ENCODE measurements at regions not wholly inside any gene's neighbourhood (a gene's known extent, or its start where the extent isn't known, plus 50 kb on each side); places are given as distances from the start of the nearest gene placed in this dataset.

- Histone ChIP-seq H3K27me3 (ENCODE audit: control insufficient read depth in 2 of 2, insufficient read depth in 2 of 2, low read length in 2 of 2) (no peaks in the 10 kb centered on the region), H3K4me3 (ENCODE audit: low read length) (no peak overlapping the region), H3K4me1 (ENCODE audit: control insufficient read depth in 2 of 2, insufficient read depth in 2 of 2, low read length in 2 of 2) (peaks cover 0 to 7% of the 10 kb centered on the region in 2 donors), H3K27ac (ENCODE audit: low read depth, low read length) (no peak overlapping the region), H3K9me3 (ENCODE audit: control insufficient read depth in 2 of 3, low read length in 3 of 3) (no peaks in the 10 kb centered on the region), H3K36me3 (ENCODE audit: control insufficient read depth in 2 of 3, insufficient read depth in 3 of 3, low read length in 3 of 3) (no peaks in the 10 kb centered on the region)
- Mint-ChIP-seq H3K36me3 (peaks cover 0 to 46% (median 7%) of the 10 kb centered on the region in 5 donors), H3K4me3 (peak overlapping the region in 3 of 10 donors; percentile 22 to 48 (median 29)), H3K27me3 (no peaks in the 10 kb centered on the region), H3K4me1 (peaks cover 13 to 54% (median 37%) of the 10 kb centered on the region in 7 donors), H3K9me3 (peaks cover 0 to 9% (median 0%) of the 10 kb centered on the region in 11 donors), H3K27ac (peak overlapping the region in 5 of 9 donors; percentile 43 to 82 (median 48))
- intact Hi-C loops (cut with micrococcal nuclease): no loop called here
- POLR2A ChIA-PET: interaction anchor here (0.6 to 1.9 kb wide), 6 partner anchors 10 to 292 kb away, joined by 3 to 6 read pairs (median 3); no protein-coding TSS in a partner anchor
- DNase-seq (no peak), ATAC-seq (no peak)
- CTCF ChIA-PET: no interaction called here
These were observed 60.0 kb upstream of the IER3 start for GRCh38 chr6:30804333-30804732.

DNA sequence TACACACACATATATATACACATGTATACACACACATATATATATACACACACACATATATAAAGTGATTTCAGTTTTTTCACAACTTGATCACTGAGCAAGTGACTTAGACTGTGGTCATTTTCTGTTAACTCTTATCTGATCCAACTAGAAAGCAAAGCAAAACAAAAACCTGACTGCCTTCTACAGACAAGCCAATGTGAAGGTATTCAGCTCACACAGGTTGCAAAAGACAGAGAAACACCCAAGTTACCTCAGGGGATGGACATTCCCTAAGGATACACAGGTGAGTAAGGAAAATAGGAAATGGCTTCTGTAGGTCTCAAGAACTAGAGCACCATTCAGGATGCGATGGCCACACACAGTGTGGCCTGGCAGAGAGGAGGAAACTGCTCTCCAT, 58.4 kb upstream of the IER3 start:
- Mint-ChIP-seq H3K4me1 (peaks cover 8 to 43% (median 33%) of the 10 kb centered on the region in 7 donors), H3K4me3 (no peak overlapping the region), H3K36me3 (peaks cover 0 to 41% (median 12%) of the 10 kb centered on the region in 5 donors), H3K9me3 (peaks cover 0 to 9% (median 0%) of the 10 kb centered on the region in 11 donors), H3K27me3 (no peaks in the 10 kb centered on the region), H3K27ac (peak overlapping the region in 1 of 9 donors; percentile 48)
- DNase-seq (no peak), ATAC-seq (no peak)
- Histone ChIP-seq H3K36me3 (ENCODE audit: control insufficient read depth in 2 of 3, insufficient read depth in 3 of 3, low read length in 3 of 3) (no peaks in the 10 kb centered on the region), H3K27me3 (ENCODE audit: control insufficient read depth in 2 of 2, insufficient read depth in 2 of 2, low read length in 2 of 2) (no peaks in the 10 kb centered on the region), H3K4me1 (ENCODE audit: control insufficient read depth in 2 of 2, insufficient read depth in 2 of 2, low read length in 2 of 2) (peaks cover 0 to 7% of the 10 kb centered on the region in 2 donors), H3K4me3 (ENCODE audit: low read length) (no peak overlapping the region), H3K27ac (ENCODE audit: low read depth, low read length) (no peak overlapping the region), H3K9me3 (ENCODE audit: control insufficient read depth in 2 of 3, low read length in 3 of 3) (no peaks in the 10 kb centered on the region)
- CTCF ChIA-PET: interaction anchor here (0.6 to 1.7 kb wide), 3 partner anchors 9 to 581 kb away, joined by 4 read pairs; no protein-coding TSS in a partner anchor
- POLR2A ChIA-PET: interaction anchor here (0.6 kb wide), 1 partner anchor 318 kb away, joined by 3 read pairs; no protein-coding TSS in a partner anchor
- intact Hi-C loops (cut with micrococcal nuclease): no loop called here

- ATAC-seq: no peak
- Mint-ChIP-seq H3K4me1 (peaks cover 9 to 41% (median 29%) of the 10 kb centered on the region in 7 donors), H3K9me3 (peaks cover 0 to 9% (median 0%) of the 10 kb centered on the region in 11 donors), H3K27me3 (no peaks in the 10 kb centered on the region), H3K36me3 (peaks cover 0 to 41% (median 13%) of the 10 kb centered on the region in 5 donors), H3K4me3 (no peak overlapping the region), H3K27ac (peak overlapping the region in 2 of 9 donors; percentile 13 to 50)
- Histone ChIP-seq H3K9me3 (ENCODE audit: control insufficient read depth in 2 of 3, low read length in 3 of 3) (no peaks in the 10 kb centered on the region), H3K27ac (ENCODE audit: low read depth, low read length) (no peak overlapping the region), H3K4me3 (ENCODE audit: low read length) (no peak overlapping the region), H3K27me3 (ENCODE audit: control insufficient read depth in 2 of 2, insufficient read depth in 2 of 2, low read length in 2 of 2) (no peaks in the 10 kb centered on the region), H3K4me1 (ENCODE audit: control insufficient read depth in 2 of 2, insufficient read depth in 2 of 2, low read length in 2 of 2) (peaks cover 0 to 7% of the 10 kb centered on the region in 2 donors), H3K36me3 (ENCODE audit: control insufficient read depth in 2 of 3, insufficient read depth in 3 of 3, low read length in 3 of 3) (no peaks in the 10 kb centered on the region)
- ChIA-PET CTCF (interaction anchor here (1.6 kb wide), 1 partner anchor 10 kb away, joined by 4 read pairs; no protein-coding TSS in a partner anchor), POLR2A (interaction anchor here (1.9 to 2.2 kb wide), 2 partner anchors 11 to 14 kb away, joined by 8 to 15 read pairs; no protein-coding TSS in a partner anchor)
- intact Hi-C loops (cut with micrococcal nuclease): no loop called here
- no peak for DNase-seq
These were observed 57.6 kb upstream of the IER3 start for GRCh38 chr6:30801950-30802349.

- ATAC-seq (no peak), DNase-seq (no peak)
- Mint-ChIP-seq H3K27ac (peak overlapping the region in 1 of 9 donors; percentile 32), H3K4me3 (no peak overlapping the region), H3K4me1 (peaks cover 11 to 43% (median 33%) of the 10 kb centered on the region in 7 donors), H3K36me3 (peaks cover 0 to 41% (median 10%) of the 10 kb centered on the region in 5 donors), H3K9me3 (peaks cover 0 to 8% (median 0%) of the 10 kb centered on the region in 11 donors), H3K27me3 (no peaks in the 10 kb centered on the region)
- Histone ChIP-seq H3K4me1 (ENCODE audit: control insufficient read depth in 2 of 2, insufficient read depth in 2 of 2, low read length in 2 of 2) (peaks cover 0 to 7% of the 10 kb centered on the region in 2 donors), H3K9me3 (ENCODE audit: control insufficient read depth in 2 of 3, low read length in 3 of 3) (no peaks in the 10 kb centered on the region), H3K4me3 (ENCODE audit: low read length) (no peak overlapping the region), H3K27me3 (ENCODE audit: control insufficient read depth in 2 of 2, insufficient read depth in 2 of 2, low read length in 2 of 2) (no peaks in the 10 kb centered on the region), H3K36me3 (ENCODE audit: control insufficient read depth in 2 of 3, insufficient read depth in 3 of 3, low read length in 3 of 3) (no peaks in the 10 kb centered on the region), H3K27ac (ENCODE audit: low read depth, low read length) (no peak overlapping the region)
- POLR2A ChIA-PET: interaction anchor here (0.6 to 2.2 kb wide), 8 partner anchors 9 to 63 kb away, joined by 3 to 15 read pairs (median 4); no protein-coding TSS in a partner anchor
- CTCF ChIA-PET: interaction anchor here (1.2 kb wide), 1 partner anchor 64 kb away, joined by 3 read pairs; no protein-coding TSS in a partner anchor
- intact Hi-C loops (cut with micrococcal nuclease): no loop called here
These were observed 56.5 kb upstream of the IER3 start for GRCh38 chr6:30800871-30801270.

- peaks cover 0 to 35% (median 9%) of the 10 kb centered on the region in 5 donors for H3K36me3 Mint-ChIP-seq
- intact Hi-C loops (cut with micrococcal nuclease): no loop called here
- POLR2A ChIA-PET: interaction anchor here (0.7 to 1.1 kb wide), 2 partner anchors 10 to 12 kb away, joined by 3 read pairs; no protein-coding TSS in a partner anchor
These were observed 54.9 kb upstream of the IER3 start for GRCh38 chr6:30799210-30799609.

DNA sequence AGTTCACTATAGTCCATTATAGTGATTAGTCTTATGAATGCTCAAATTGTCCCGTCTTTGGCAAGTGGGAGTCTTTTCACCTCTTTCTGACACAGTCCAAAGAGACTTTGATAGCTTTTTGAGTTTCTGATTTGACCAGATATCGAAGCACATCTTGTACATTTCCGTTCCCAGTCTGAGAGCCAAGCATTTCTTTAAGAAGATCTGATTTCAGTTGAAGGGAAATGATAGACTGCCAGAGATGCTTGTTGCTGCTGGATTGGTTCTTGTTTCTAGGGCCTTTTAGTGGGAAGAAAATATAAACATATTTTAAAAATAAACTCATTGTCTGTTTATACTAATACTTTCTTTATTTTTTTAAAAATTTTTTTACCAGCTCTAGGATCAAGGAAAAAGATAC, 54.1 kb upstream of the IER3 start:
- Histone ChIP-seq H3K27ac (ENCODE audit: low read depth, low read length) (no peak overlapping the region), H3K4me1 (ENCODE audit: control insufficient read depth in 2 of 2, insufficient read depth in 2 of 2, low read length in 2 of 2) (peaks cover 10 to 12% of the 10 kb centered on the region in 2 donors), H3K27me3 (ENCODE audit: control insufficient read depth in 2 of 2, insufficient read depth in 2 of 2, low read length in 2 of 2) (no peaks in the 10 kb centered on the region), H3K9me3 (ENCODE audit: control insufficient read depth in 2 of 3, low read length in 3 of 3) (no peaks in the 10 kb centered on the region), H3K36me3 (ENCODE audit: control insufficient read depth in 2 of 3, insufficient read depth in 3 of 3, low read length in 3 of 3) (no peaks in the 10 kb centered on the region), H3K4me3 (ENCODE audit: low read length) (no peak overlapping the region)
- Mint-ChIP-seq H3K27ac (peak overlapping the region in 1 of 9 donors; percentile 39), H3K4me1 (peaks cover 20 to 46% (median 37%) of the 10 kb centered on the region in 7 donors), H3K4me3 (no peak overlapping the region), H3K27me3 (no peaks in the 10 kb centered on the region), H3K9me3 (peaks cover 0 to 3% (median 0%) of the 10 kb centered on the region in 11 donors), H3K36me3 (peaks cover 0 to 33% (median 7%) of the 10 kb centered on the region in 5 donors)
- DNase-seq (no peak), ATAC-seq (no peak)
- intact Hi-C loops (cut with micrococcal nuclease): no loop called here
- CTCF ChIA-PET: no interaction called here
- POLR2A ChIA-PET: interaction anchor here (0.7 to 1.1 kb wide), 2 partner anchors 9 to 13 kb away, joined by 3 read pairs; no protein-coding TSS in a partner anchor

More at GRCh38 chr6:30799210-30799609, 54.9 kb upstream of the IER3 start:
- peak overlapping the region in 1 of 9 donors; percentile 19 for H3K27ac Mint-ChIP-seq
- Histone ChIP-seq H3K4me1 (ENCODE audit: control insufficient read depth in 2 of 2, insufficient read depth in 2 of 2, low read length in 2 of 2) (peaks cover 6 to 8% of the 10 kb centered on the region in 2 donors), H3K27ac (ENCODE audit: low read depth, low read length) (no peak overlapping the region), H3K27me3 (ENCODE audit: control insufficient read depth in 2 of 2, insufficient read depth in 2 of 2, low read length in 2 of 2) (no peaks in the 10 kb centered on the region), H3K36me3 (ENCODE audit: control insufficient read depth in 2 of 3, insufficient read depth in 3 of 3, low read length in 3 of 3) (no peaks in the 10 kb centered on the region), H3K4me3 (ENCODE audit: low read length) (no peak overlapping the region), H3K9me3 (ENCODE audit: control insufficient read depth in 2 of 3, low read length in 3 of 3) (no peaks in the 10 kb centered on the region)
- H3K27me3 Mint-ChIP-seq: no peaks in the 10 kb centered on the region
- DNase-seq: no peak
- no peak for ATAC-seq
- H3K4me3 Mint-ChIP-seq: no peak overlapping the region
- CTCF ChIA-PET: no interaction called here
- peaks cover 15 to 43% (median 33%) of the 10 kb centered on the region in 7 donors for H3K4me1 Mint-ChIP-seq
- peaks cover 0 to 3% (median 0%) of the 10 kb centered on the region in 11 donors for H3K9me3 Mint-ChIP-seq
